HG02798 (cell line): ENCODE measurements at regions not wholly inside any gene's neighbourhood (a gene's known extent, or its start where the extent isn't known, plus 50 kb on each side); places are given as distances from the start of the nearest gene placed in this dataset.

Experiments used
- ATAC-seq: cut with Tn5 transposase; IDR thresholded peaks from one replicate; pipeline ENCODE4 v1.9.1; 2021; ENCODE audit warnings: mild to moderate bottlenecking; ENCODE audit not compliant: unreplicated experiment, poor library complexity

GRCh38 chr5:53323943-53324642 is 156.3 kb upstream of the FST start:
- ATAC-seq, result peak; percentile 82

DNA sequence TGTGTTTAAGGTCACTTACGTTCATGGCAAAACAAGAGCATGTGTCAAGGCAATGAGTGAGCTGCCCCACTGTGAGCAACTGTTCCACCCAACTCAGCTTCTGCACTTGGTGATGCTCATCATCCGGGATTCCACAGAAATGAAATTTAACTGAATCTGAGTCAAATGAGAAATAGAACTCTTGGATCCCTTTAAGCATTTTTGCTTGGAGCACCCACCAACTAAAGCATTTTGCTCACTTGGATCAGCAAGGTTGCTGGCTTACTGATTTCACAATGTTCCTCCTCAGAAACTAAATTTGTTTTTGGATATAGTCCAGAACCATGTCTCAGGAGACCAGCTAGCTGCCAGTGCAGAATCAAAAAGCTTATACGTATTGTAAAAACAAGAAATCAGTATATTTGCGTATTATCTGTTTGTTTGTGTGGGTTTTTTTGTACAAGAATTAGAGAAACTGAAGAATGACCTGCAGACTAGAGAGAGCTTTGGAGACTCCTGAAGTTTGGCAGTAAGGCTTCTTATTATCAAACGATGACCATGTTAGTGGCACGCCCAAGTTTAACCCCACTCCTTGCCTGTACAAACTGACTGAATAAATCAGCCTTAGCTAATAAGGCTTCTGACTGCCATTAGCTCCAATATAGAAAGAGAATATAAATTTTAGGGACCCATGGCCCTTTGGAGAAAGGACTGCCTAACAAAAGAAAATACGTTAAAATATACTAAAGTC is 153.8 kb upstream of the FST start:
- no peak for ATAC-seq

DNA sequence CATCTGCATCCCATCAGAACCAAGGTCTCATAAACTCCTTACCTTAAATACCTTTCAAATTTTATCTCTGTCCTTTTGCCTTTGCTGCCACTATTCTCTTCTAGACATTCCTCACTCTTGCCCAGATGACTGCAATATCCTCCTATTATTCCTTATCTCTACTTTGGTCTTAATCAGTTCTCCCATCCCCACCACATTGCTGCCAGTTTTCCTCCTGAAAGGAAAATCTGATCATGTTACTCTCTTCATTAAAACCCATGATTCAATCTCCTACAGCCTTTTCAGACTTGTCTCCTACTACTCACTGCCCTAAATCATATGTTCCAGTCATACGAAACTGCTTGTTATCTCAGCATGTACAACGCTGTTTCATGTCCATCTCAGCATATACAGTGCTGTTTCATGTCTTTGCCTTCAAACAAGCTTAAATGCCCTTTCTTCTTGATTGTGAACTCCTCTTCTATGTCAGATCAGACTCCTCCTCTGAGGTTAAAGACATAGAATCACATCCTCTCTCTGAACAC is 152.6 kb upstream of the FST start:
- no peak for ATAC-seq

- no peak for ATAC-seq
These were observed 149.9 kb upstream of the FST start for GRCh38 chr5:53330491-53330890.

- ATAC-seq, result no peak
These were observed 149.0 kb upstream of the FST start for GRCh38 chr5:53331463-53331862.

DNA sequence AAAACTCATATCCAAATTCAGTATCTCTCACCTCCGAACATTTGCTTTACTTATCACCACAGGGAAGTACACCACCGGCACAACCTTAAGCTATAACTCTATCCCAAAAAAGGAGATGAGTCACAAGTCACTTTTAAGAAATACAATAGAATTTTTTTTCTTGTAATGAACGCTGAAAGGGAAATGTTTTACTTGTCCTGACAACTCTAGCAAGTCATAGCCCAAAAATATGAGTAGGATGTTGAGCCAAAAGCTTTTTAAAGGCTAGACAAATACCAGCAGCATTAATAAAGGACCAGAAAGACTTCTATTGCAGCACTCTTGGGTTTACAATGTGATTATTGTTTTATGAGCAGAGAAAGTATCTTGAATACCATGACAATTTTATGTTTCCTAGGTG is 147.3 kb upstream of the FST start:
- no peak for ATAC-seq

- ATAC-seq, result no peak
These were observed 145.9 kb upstream of the FST start for GRCh38 chr5:53334431-53334941.

DNA sequence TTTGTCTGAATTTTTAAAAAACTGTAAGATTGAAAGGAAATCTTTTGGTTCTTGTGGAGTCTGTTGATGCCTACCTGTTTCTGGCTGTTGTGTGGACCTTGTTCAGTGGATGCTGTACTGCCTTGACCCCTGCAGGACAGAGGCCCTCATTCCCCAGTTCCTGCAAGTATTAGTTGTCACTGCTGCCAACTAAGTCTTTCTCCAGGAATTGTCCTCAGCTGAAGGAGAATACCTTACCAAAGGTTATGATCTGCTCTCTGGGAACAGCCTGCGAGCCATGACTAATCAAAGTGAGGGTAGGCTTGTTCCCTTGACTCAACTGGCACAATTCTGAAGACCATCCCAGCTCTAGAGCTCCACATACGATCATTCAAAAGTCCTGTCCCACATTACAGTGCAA is 145.3 kb upstream of the FST start:
- no peak for ATAC-seq

DNA sequence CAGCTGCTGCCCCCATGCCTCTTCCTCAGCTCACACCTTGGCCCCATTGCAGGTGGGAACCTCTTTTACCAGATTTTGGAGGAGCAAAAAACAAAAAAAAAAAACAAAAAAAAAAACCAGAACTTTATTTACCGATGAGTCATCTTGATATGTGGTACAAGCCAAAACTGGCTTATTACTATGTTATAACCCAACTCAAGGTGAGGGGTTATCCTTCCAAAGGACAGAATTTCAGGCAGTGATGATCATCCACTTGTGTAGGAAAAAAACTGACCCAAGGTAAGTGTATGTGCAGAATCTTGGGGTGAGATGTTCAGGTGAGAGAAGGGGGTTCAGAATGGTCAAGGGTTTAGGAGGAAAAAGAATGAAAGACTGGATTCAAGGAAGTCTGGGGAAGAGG is 142.6 kb upstream of the FST start:
- no peak for ATAC-seq

GRCh38 chr5:53338971-53339370 is 141.5 kb upstream of the FST start:
- ATAC-seq, result no peak

DNA sequence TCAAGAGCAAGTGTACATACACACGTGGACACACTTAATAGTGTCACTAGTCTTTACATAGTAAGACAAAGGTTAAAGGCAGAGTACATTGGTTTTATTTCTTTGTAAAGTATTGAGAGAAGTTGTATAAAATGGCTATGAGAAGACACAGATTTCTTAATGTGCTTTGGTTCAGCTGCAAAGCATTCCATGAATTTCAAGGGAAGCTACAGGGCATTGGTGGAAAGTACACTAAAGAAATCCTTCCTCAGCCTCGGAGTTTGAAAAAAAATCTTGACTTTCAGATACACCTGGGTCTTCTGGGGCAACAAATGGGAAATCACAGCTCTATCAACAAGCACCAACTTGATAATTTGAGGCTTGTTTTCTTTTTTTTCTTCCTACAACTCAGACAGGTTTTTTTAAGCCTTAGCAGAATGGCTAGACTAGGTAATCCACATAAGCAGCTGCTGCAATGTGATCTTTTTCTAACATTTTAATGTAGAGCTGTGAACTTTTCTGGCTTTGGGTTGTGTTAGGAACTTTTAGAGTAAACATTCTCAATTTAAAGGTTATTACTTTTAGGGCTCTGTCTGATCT is 140.4 kb upstream of the FST start:
- ATAC-seq, result no peak

- no peak for ATAC-seq
These were observed 139.3 kb upstream of the FST start for GRCh38 chr5:53340956-53341750.

- ATAC-seq, result no peak
These were observed 138.2 kb upstream of the FST start for GRCh38 chr5:53342236-53342635.

DNA sequence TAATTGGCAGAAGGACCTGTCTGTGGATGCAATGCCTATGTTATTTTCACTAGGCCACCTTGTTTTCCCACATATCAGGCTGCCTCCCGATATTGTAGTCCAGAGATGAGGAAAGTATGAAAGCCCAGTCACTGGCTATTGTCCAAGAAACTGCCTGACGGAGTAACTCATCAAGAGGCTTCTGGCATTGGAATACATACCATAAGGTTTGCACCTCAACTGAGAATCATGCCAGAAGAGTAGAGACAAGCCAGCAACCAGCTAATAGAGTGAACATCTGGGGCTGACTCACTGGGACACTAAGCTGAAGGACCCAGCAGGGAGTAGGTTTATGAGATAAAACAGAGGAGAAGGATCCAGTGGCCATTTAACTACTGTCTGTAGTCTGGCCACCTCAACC is 137.2 kb upstream of the FST start:
- ATAC-seq, result no peak

DNA sequence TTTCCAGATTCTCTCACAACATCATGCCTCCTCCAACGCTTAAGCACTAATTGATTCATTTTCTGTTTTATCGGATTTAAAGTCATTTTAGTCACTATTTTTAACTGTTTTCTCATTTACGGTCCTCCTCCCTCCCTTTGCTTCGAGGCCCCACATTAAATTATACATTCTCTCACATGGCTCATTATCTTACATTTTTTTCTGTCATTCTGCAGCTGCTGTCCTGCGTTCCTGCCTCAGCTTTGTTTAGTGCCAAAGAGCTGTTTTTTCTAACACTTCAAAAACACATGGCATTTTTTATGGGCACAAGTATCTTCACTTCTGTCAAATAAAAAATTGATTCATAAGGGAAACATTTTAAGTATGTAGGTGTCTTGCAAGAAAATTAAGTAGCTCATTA is 130.1 kb upstream of the FST start:
- no peak for ATAC-seq

DNA sequence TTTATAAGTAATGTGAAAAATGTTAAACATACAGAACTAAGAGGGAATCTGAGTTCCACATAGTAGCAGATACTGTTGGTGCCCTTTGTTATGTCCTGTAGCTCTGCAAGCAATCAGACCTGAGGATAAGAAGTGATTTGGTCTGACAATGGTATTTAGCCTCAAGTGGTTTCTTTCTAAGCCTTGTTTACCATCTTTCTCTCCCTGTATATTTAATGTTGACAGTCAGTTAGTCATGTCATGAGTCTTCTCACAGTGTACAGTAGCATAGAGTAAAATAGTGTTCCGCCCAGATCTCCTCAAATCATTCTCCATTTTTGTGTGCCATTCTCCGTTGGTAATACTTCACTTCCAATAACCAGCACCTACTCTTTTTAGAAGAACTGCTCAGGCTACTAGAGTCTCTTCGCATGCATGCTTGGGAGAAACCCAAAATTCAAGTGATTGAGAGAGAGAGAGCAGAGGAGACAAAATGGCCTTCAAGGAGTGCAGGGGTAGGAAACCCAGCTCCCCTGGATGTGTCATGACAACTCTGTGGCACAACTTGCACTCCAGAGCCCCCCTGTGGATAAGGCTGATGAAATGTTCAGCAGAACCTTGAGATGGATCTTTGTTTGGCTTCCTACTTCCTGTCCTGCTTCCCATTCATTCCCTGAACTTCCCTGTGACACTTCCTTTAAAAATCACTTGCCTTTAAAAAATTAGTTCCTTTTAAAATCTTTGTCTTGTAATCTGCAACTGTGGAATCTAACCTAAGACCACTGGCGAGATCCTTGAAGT is 129.2 kb upstream of the FST start:
- ATAC-seq, result no peak

DNA sequence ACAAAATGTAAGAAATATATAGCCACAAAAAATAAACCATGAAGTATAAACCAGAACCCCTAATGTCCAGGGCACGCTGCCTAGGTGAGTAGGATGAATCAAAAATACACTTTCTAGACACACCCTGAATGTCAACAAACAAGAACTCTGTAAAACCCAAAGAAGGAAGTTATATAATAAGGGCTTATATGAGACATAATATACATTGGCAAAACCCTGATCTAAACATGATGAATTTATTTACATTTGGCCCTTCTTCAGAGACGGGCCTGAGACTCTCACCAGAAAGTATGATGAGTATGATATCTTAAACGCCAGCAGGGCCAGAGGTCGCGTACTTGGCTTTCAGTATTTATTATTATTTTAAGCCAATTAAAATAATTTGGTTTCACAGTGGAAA is 125.1 kb upstream of the FST start:
- ATAC-seq, result no peak

GRCh38 chr5:53355931-53356330 is 124.5 kb upstream of the FST start:
- no peak for ATAC-seq

DNA sequence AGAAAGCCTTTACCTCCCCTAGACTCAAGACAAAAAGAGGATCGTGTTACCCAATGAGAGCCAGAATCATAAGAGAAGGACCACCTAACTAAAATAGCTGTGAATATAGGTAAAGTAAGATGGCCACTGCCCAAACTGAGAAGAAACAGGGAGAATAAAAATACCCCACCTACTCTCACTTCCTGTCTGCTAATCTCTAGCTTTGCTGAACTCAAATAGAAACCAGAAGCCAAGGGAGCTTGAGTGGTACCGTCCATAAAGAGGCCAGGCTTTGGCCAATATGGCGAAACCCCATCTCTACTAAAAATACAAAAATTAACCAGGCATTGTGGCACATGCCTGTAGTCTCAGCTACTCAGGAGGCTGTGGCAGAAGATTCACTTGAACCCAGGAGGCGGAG is 123.0 kb upstream of the FST start:
- ATAC-seq, result no peak

- no peak for ATAC-seq
These were observed 121.6 kb upstream of the FST start for GRCh38 chr5:53358794-53359193.
